Transverse colon (tissue), 4 donors: ENCODE measurements at regions not wholly inside any gene's neighbourhood (a gene's known extent, or its start where the extent isn't known, plus 50 kb on each side); places are given as distances from the start of the nearest gene placed in this dataset.

Source experiments
- DNase-seq: peaks from one replicate; pipeline ENCODE4 v3.0.0-alpha.2; 2019
- H3K27ac ChIP-seq, 4 donors: fragments of 200-600 bp; sonication (generic); 2 replicates each; pipeline ENCODE4 v1.5.1; 2016 to 2018; ENCODE audit warnings: inconsistent platforms in 4 of 4
- H3K27me3 ChIP-seq: fragments of 200-600 bp; sonication (generic); 2 replicates; pipeline ENCODE4 v1.5.1; 2017; ENCODE audit warnings: inconsistent platforms
- H3K36me3 ChIP-seq, 4 donors: fragments of 200-600 bp; sonication (generic); 2 replicates each; pipeline ENCODE4 v1.5.1; 2017 to 2019; ENCODE audit warnings: inconsistent platforms in 4 of 4
- H3K4me1 ChIP-seq, 4 donors: fragments of 200-600 bp; sonication (generic); 2 replicates each; pipeline ENCODE4 v1.5.1; 2017 to 2020; ENCODE audit warnings: inconsistent platforms in 4 of 4
- H3K4me3 ChIP-seq, 4 donors: fragments of 200-600 bp; sonication (generic); 1 replicate in 1 of 4; 2 replicates in 3 of 4; pipeline versions ENCODE4 v1.5.1 to v1.6.1; 2017 to 2019; ENCODE audit warnings: inconsistent platforms in 4 of 4
- H3K9me3 ChIP-seq, 2 donors: fragments of 200-600 bp; sonication (generic); 2 replicates each; pipeline ENCODE4 v1.5.1; 2017 to 2019; ENCODE audit warnings: inconsistent platforms in 2 of 2
- CTCF ChIP-seq, 5 experiments: fragments of 200-600 bp in 3 of 5; fragments of 450-650 bp in 2 of 5; sonication (generic) in 3 of 5; IDR thresholded peaks; 1 replicate in 2 of 5; 2 replicates in 3 of 5; pipeline ENCODE4 v1.5.1; 2016 to 2017; ENCODE audit warnings: antibody characterized with exemption in 5 of 5, inconsistent platforms in 3 of 5, mild to moderate bottlenecking in 2 of 5, moderate library complexity in 1 of 5
- EP300 ChIP-seq: sonication (generic); formaldehyde crosslinking; IDR thresholded peaks from one replicate; pipeline ENCODE4 v1.6.1; 2017; ENCODE audit warnings: antibody characterized with exemption, low read depth
- POLR2A ChIP-seq: fragments of 450-650 bp; IDR thresholded peaks from one replicate; pipeline ENCODE4 v1.6.1; 2016; ENCODE audit warnings: antibody characterized with exemption, mild to moderate bottlenecking, moderate library complexity
- POLR2AphosphoS5 ChIP-seq, 3 donors: sonication (generic); formaldehyde crosslinking; IDR thresholded peaks; one replicate each; pipeline ENCODE4 v1.6.1; 2016; ENCODE audit warnings: antibody characterized with exemption in 3 of 3
- WGBS, 2 donors: methylation state at CpG; one replicate each; pipeline ENCODE4 v1.1.5; 2018; ENCODE audit warnings: low coverage in 1 of 2; 5-methylcytosine and 5-hydroxymethylcytosine counted together
- in situ Hi-C, 4 donors: fragments of 200-750 bp; cut with MboI; loops; one replicate each; pipeline versions ENCODE4 v1.15.0 to v1.15.1; 2017; ENCODE audit warnings: low sequenced_read_pairs in 3 of 4, low pct_ligation_motif_present in 1 of 4, low pct_unique_long_range_greater_than_20kb in 1 of 4
- intact Hi-C: fragments of 100-400 bp; cut with DNase I; formaldehyde crosslinking; loops from one replicate; pipeline ENCODE4 v1.15.1; 2023; ENCODE audit warnings: low total_unique reads

GRCh38 chr5:110812639-110813038, 73.8 kb downstream of the SLC25A46 start:
- Histone ChIP-seq H3K27me3 (no peaks in the 10 kb centered on the region), H3K9me3 (peaks cover 0 to 4% of the 10 kb centered on the region in 2 donors), H3K4me3 (no peak overlapping the region), H3K4me1 (no peaks in the 10 kb centered on the region), H3K27ac (no peak overlapping the region), H3K36me3 (no peaks in the 10 kb centered on the region)
- TF ChIP-seq CTCF (IDR thresholded peaks at IDR 0.05) (no peak), POLR2A (no peak), EP300 (no peak), POLR2AphosphoS5 (IDR thresholded peaks at IDR 0.05) (no peak)
- intact Hi-C loops (no loop called here), in situ Hi-C loops (no loop called here)
- 75 to 96% methylated on average over 3 of the region's 3 CpGs for WGBS, 2 donors
- no peak for DNase-seq

- TF ChIP-seq CTCF (IDR thresholded peaks at IDR 0.05) (no peak), POLR2AphosphoS5 (IDR thresholded peaks at IDR 0.05) (no peak), POLR2A (no peak), EP300 (no peak)
- Histone ChIP-seq H3K9me3 (peaks cover 0 to 4% of the 10 kb centered on the region in 2 donors), H3K4me3 (no peak overlapping the region), H3K4me1 (no peaks in the 10 kb centered on the region), H3K27me3 (no peaks in the 10 kb centered on the region), H3K27ac (no peak overlapping the region), H3K36me3 (no peaks in the 10 kb centered on the region)
- 29 to 64% methylated on average over 1 of the region's 1 CpG for WGBS, 2 donors
- intact Hi-C loops = no loop called here
- DNase-seq = no peak
- in situ Hi-C loops = no loop called here
Observed at GRCh38 chr5:110815916-110816605, 77.3 kb downstream of the SLC25A46 start.

GRCh38 chr5:110817459-110817858, 78.7 kb downstream of the SLC25A46 start:
- Histone ChIP-seq H3K9me3 (peaks cover 0 to 2% of the 10 kb centered on the region in 2 donors), H3K36me3 (no peaks in the 10 kb centered on the region), H3K27me3 (no peaks in the 10 kb centered on the region), H3K4me1 (no peaks in the 10 kb centered on the region), H3K27ac (no peak overlapping the region), H3K4me3 (no peak overlapping the region)
- TF ChIP-seq EP300 (no peak), CTCF (IDR thresholded peaks at IDR 0.05) (no peak), POLR2A (no peak), POLR2AphosphoS5 (IDR thresholded peaks at IDR 0.05) (no peak)
- intact Hi-C loops (no loop called here), in situ Hi-C loops (no loop called here)
- 74 to 81% methylated on average over 7 of the region's 7 CpGs for WGBS, 2 donors
- no peak for DNase-seq

GRCh38 chr5:110823571-110823970, 84.8 kb downstream of the SLC25A46 start:
- intact Hi-C loops (no loop called here), in situ Hi-C loops (no loop called here)
- DNase-seq = no peak
- Histone ChIP-seq H3K27me3 (no peaks in the 10 kb centered on the region), H3K4me1 (no peaks in the 10 kb centered on the region), H3K4me3 (no peak overlapping the region), H3K27ac (no peak overlapping the region), H3K36me3 (no peaks in the 10 kb centered on the region), H3K9me3 (peaks cover 0 to 17% of the 10 kb centered on the region in 2 donors)
- WGBS, 2 donors = 78 to 90% methylated on average over 5 of the region's 5 CpGs
- TF ChIP-seq EP300 (no peak), POLR2A (no peak), POLR2AphosphoS5 (IDR thresholded peaks at IDR 0.05) (no peak), CTCF (IDR thresholded peaks at IDR 0.05) (no peak)
